Esophagus muscularis mucosa (tissue), 4 donors: ENCODE measurements at regions not wholly inside any gene's neighbourhood (a gene's known extent, or its start where the extent isn't known, plus 50 kb on each side); places are given as distances from the start of the nearest gene placed in this dataset.

ENCODE experiments used
- EP300 ChIP-seq: sonication (generic); formaldehyde crosslinking; IDR thresholded peaks from one replicate; pipeline ENCODE4 v1.6.1; 2017; ENCODE audit warnings: antibody characterized with exemption
- POLR2A ChIP-seq: fragments of 450-650 bp; IDR thresholded peaks from one replicate; pipeline ENCODE4 v1.6.1; 2017; ENCODE audit warnings: antibody characterized with exemption, moderate library complexity, mild to moderate bottlenecking, low read depth
- TF ChIP-seq, protein P1 (sequence below), 3 experiments: fragments of 200-600 bp in 2 of 3; fragments of 450-650 bp in 1 of 3; sonication (generic) in 2 of 3; IDR thresholded peaks; one replicate each; pipeline ENCODE4 v1.5.1; 2017 to 2019; ENCODE audit warnings: antibody characterized with exemption in 3 of 3, mild to moderate bottlenecking in 2 of 3, moderate library complexity in 1 of 3

DNA sequence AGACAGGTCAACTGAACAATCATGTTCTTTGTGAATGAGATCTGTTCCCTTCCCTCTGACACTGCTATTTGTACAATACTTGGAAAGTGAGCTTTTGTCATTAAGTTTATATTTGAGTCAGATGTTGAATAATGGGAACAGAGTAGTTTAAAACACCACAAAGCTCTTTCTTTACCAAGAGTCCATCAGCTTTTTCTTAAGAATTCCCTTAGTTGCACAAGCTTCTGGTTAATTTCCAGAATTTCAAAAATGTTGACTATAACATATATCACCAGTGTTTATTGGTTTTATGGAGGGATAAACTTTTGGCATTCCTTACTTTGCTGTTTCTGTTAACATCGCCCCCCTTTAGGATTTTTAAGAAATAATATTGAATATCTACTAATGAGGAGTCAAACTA is 403.7 kb downstream of the CCDC85A start:
- TF ChIP-seq, protein P1, sequence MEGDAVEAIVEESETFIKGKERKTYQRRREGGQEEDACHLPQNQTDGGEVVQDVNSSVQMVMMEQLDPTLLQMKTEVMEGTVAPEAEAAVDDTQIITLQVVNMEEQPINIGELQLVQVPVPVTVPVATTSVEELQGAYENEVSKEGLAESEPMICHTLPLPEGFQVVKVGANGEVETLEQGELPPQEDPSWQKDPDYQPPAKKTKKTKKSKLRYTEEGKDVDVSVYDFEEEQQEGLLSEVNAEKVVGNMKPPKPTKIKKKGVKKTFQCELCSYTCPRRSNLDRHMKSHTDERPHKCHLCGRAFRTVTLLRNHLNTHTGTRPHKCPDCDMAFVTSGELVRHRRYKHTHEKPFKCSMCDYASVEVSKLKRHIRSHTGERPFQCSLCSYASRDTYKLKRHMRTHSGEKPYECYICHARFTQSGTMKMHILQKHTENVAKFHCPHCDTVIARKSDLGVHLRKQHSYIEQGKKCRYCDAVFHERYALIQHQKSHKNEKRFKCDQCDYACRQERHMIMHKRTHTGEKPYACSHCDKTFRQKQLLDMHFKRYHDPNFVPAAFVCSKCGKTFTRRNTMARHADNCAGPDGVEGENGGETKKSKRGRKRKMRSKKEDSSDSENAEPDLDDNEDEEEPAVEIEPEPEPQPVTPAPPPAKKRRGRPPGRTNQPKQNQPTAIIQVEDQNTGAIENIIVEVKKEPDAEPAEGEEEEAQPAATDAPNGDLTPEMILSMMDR (IDR thresholded peaks at IDR 0.05) = no peak
- TF ChIP-seq POLR2A (no peak), EP300 (no peak)
